OCI-LY7 (cell line): ENCODE measurements at regions not wholly inside any gene's neighbourhood (a gene's known extent, or its start where the extent isn't known, plus 50 kb on each side); places are given as distances from the start of the nearest gene placed in this dataset.

Experiments used
- BruUV-seq: library from RNA; stranded (reverse); fragments of 400-500 nt; replicated peaks from 2 replicates; lab custom pipeline; 2021; lab: Mats Ljungman, UMichigan
- CTCF ChIA-PET: fragments of 300-600 bp; sonication (Branson Sonifier 250); formaldehyde crosslinking; loops from one replicate; lab custom pipeline; 2022; ENCODE audit warnings: antibody characterized with exemption; ENCODE audit not compliant: unreplicated experiment; lab: Charles Lee
- POLR2A ChIA-PET: fragments of 300-600 bp; sonication (Branson Sonifier 250); formaldehyde crosslinking; loops from one replicate; lab custom pipeline; 2022; ENCODE audit warnings: antibody characterized with exemption; lab: Charles Lee
- DNase-seq: peaks from one replicate; pipeline ENCODE4 v3.0.0-alpha.2; 2015; ENCODE audit warnings: low spot score
- H2AFZ ChIP-seq: fragments of 200-600 bp; sonication (generic), shearing (Covaris generic); 2 replicates; pipeline ENCODE4 v1.6.1; 2014; ENCODE audit warnings: mild to moderate bottlenecking, antibody characterized with exemption, low read length, moderate library complexity
- H3K27ac ChIP-seq: fragments of 200-600 bp; sonication (generic); 2 replicates; pipeline ENCODE4 v1.5.1; 2014; ENCODE audit warnings: mixed run types, low read depth, mild to moderate bottlenecking, moderate library complexity, low read length, inconsistent platforms; ENCODE audit not compliant: poor library complexity, severe bottlenecking
- H3K36me3 ChIP-seq: fragments of 200-600 bp; sonication (generic); 2 replicates; pipeline ENCODE4 v1.6.1; 2014; ENCODE audit warnings: mild to moderate bottlenecking, antibody characterized with exemption, low read length, moderate library complexity, mixed read lengths; ENCODE audit not compliant: insufficient read depth
- H3K4me1 ChIP-seq: fragments of 200-600 bp; sonication (generic); 2 replicates; pipeline ENCODE4 v1.5.1; 2014; ENCODE audit warnings: mild to moderate bottlenecking, low read length; ENCODE audit not compliant: insufficient read depth, poor library complexity, severe bottlenecking
- H3K4me2 ChIP-seq: fragments of 200-600 bp; sonication (generic); 2 replicates; pipeline ENCODE4 v1.6.1; 2014; ENCODE audit warnings: mild to moderate bottlenecking, low read length
- H3K4me3 ChIP-seq: fragments of 200-600 bp; sonication (generic); 2 replicates; pipeline ENCODE4 v1.5.1; 2014; ENCODE audit warnings: mild to moderate bottlenecking, low read depth, low read length; ENCODE audit not compliant: poor library complexity, severe bottlenecking
- H3K79me2 ChIP-seq: fragments of 200-600 bp; sonication (generic); 2 replicates; pipeline ENCODE4 v1.6.1; 2016; ENCODE audit warnings: low read depth, mild to moderate bottlenecking, low read length, moderate library complexity, mixed read lengths; ENCODE audit not compliant: insufficient read depth
- H3K9me2 ChIP-seq: fragments of 200-600 bp; sonication (generic); 2 replicates; pipeline ENCODE4 v1.6.1; 2016; ENCODE audit warnings: mild to moderate bottlenecking, low read length, mixed read lengths; ENCODE audit not compliant: insufficient read depth
- H3K9me3 ChIP-seq: fragments of 200-600 bp; sonication (generic); 2 replicates; pipeline ENCODE4 v1.6.1; 2014; ENCODE audit warnings: mild to moderate bottlenecking, mixed run types, low read length, mixed read lengths
- H4K20me1 ChIP-seq: fragments of 200-600 bp; sonication (generic); 2 replicates; pipeline ENCODE4 v1.6.1; 2014; ENCODE audit warnings: mild to moderate bottlenecking, antibody characterized with exemption, low read length, moderate library complexity, mixed read lengths; ENCODE audit not compliant: insufficient read depth
- CTCF ChIP-seq: fragments of 200-600 bp; sonication (generic); conservative IDR thresholded peaks from 2 replicates; pipeline ENCODE4 v1.5.1; 2014; ENCODE audit warnings: mild to moderate bottlenecking, antibody characterized with exemption, low read length, moderate library complexity, mixed read lengths
- EZH2phosphoT487 ChIP-seq: fragments of 200-600 bp; sonication (generic); IDR thresholded peaks from 2 replicates; pipeline ENCODE4 v1.6.1; 2018; ENCODE audit warnings: low read depth, borderline replicate concordance, mild to moderate bottlenecking, mixed run types, antibody characterized with exemption, low read length, moderate library complexity, mixed read lengths
- intact Hi-C: fragments of 100-400 bp; cut with micrococcal nuclease; formaldehyde crosslinking; loops from one replicate; pipeline ENCODE4 v1.10.0; 2022; ENCODE audit not compliant: unreplicated experiment

- no peaks in the 10 kb centered on the region for H3K4me1 ChIP-seq
- intact Hi-C loops: no loop called here
Measured at GRCh38 chr4:27184508-27185155, 324.0 kb downstream of the STIM2 start.

GRCh38 chr4:27186710-27187109 is 326.1 kb downstream of the STIM2 start:
- no peaks in the 10 kb centered on the region for H3K36me3 ChIP-seq
- H2AFZ ChIP-seq: no peak overlapping the region
- no peak overlapping the region for H3K27ac ChIP-seq
- H3K9me3 ChIP-seq: no peaks in the 10 kb centered on the region
- ChIA-PET POLR2A (interaction anchor here (1.2 kb wide), 1 partner anchor 15 kb away, joined by 3 read pairs; no protein-coding TSS in a partner anchor), CTCF (no interaction called here)
- TF ChIP-seq CTCF (no peak), EZH2phosphoT487 (no peak)
- no TSS peak for BruUV-seq
- no peaks in the 10 kb centered on the region for H3K4me1 ChIP-seq
- H3K9me2 ChIP-seq: no peaks in the 10 kb centered on the region
- H3K4me3 ChIP-seq: no peak overlapping the region
- H3K4me2 ChIP-seq: no peak overlapping the region
- intact Hi-C loops: no loop called here
- H3K79me2 ChIP-seq: no peaks in the 10 kb centered on the region
- no peak for DNase-seq
- H4K20me1 ChIP-seq: no peaks in the 10 kb centered on the region

More at GRCh38 chr4:27184508-27185155, 324.0 kb downstream of the STIM2 start:
- H3K9me2 ChIP-seq: no peaks in the 10 kb centered on the region
- no TSS peak for BruUV-seq
- ChIA-PET POLR2A (interaction anchor here (1.3 kb wide), 1 partner anchor 11 kb away, joined by 3 read pairs; no protein-coding TSS in a partner anchor), CTCF (no interaction called here)
- no peaks in the 10 kb centered on the region for H3K79me2 ChIP-seq
- no peaks in the 10 kb centered on the region for H3K9me3 ChIP-seq
- no peaks in the 10 kb centered on the region for H4K20me1 ChIP-seq
- DNase-seq: no peak
- H3K36me3 ChIP-seq: no peaks in the 10 kb centered on the region
- no peak overlapping the region for H3K27ac ChIP-seq
- TF ChIP-seq CTCF (no peak), EZH2phosphoT487 (no peak)
- H2AFZ ChIP-seq: no peak overlapping the region
- no peak overlapping the region for H3K4me3 ChIP-seq
- H3K4me2 ChIP-seq: no peak overlapping the region

GRCh38 chr4:27187786-27188185 is 327.1 kb downstream of the STIM2 start:
- ChIA-PET CTCF (no interaction called here), POLR2A (interaction anchor here (0.7 to 1.2 kb wide), 2 partner anchors 14 to 959 kb away, joined by 3 to 6 read pairs; no protein-coding TSS in a partner anchor)
- intact Hi-C loops: no loop called here
- no peak for TF ChIP-seq CTCF
- Histone ChIP-seq H3K27ac (no peak overlapping the region), H3K4me1 (no peaks in the 10 kb centered on the region), H3K9me2 (no peaks in the 10 kb centered on the region), H3K4me3 (no peak overlapping the region), H3K4me2 (no peak overlapping the region), H3K36me3 (no peaks in the 10 kb centered on the region), H2AFZ (no peak overlapping the region), H4K20me1 (no peaks in the 10 kb centered on the region), H3K79me2 (no peaks in the 10 kb centered on the region), H3K9me3 (no peaks in the 10 kb centered on the region)
- DNase-seq: no peak
- no TSS peak for BruUV-seq
